HEK293T (cell line): ENCODE measurements at regions not wholly inside any gene's neighbourhood (a gene's known extent, or its start where the extent isn't known, plus 50 kb on each side); places are given as distances from the start of the nearest gene placed in this dataset.

Experiments
- CTCF ChIA-PET: fragments of 350-600 bp; formaldehyde crosslinking; extraction: SDS; loops from one replicate; lab custom pipeline; 2021; ENCODE audit warnings: antibody characterized with exemption, inconsistent platforms; lab: Yijun Ruan, JAX
- POLR2A ChIA-PET: fragments of 350-600 bp; formaldehyde crosslinking; extraction: SDS; loops from one replicate; lab custom pipeline; 2020; ENCODE audit warnings: antibody characterized with exemption, inconsistent platforms; lab: Yijun Ruan, JAX
- DNase-seq: peaks from one replicate; pipeline ENCODE4 v3.0.0; 2012; ENCODE audit warnings: mixed read lengths; ENCODE audit errors: extremely low spot score
- ARNT ChIP-seq: fragments of 450-650 bp; IDR thresholded peaks from 2 replicates; pipeline ENCODE4 v1.6.1; 2017; ENCODE audit warnings: mild to moderate bottlenecking
- BHLHE40 ChIP-seq: fragments of 450-650 bp; IDR thresholded peaks from 2 replicates; pipeline ENCODE4 v1.6.1; 2016; ENCODE audit warnings: mild to moderate bottlenecking, moderate library complexity, borderline replicate concordance
- CTBP1 ChIP-seq: fragments of 450-650 bp; IDR thresholded peaks from 2 replicates; pipeline ENCODE4 v1.6.1; 2016; ENCODE audit warnings: borderline replicate concordance
- ELF4 ChIP-seq: fragments of 450-650 bp; IDR thresholded peaks from 2 replicates; pipeline ENCODE4 v1.6.1; 2017; ENCODE audit warnings: antibody characterized with exemption
- FOXA1 ChIP-seq: fragments of 450-650 bp; IDR thresholded peaks from 2 replicates; pipeline ENCODE4 v1.6.1; 2016; ENCODE audit warnings: mild to moderate bottlenecking
- FOXK2 ChIP-seq: fragments of 450-650 bp; IDR thresholded peaks from 2 replicates; pipeline ENCODE4 v1.6.1; 2016; ENCODE audit warnings: mild to moderate bottlenecking
- FOXM1 ChIP-seq: fragments of 450-650 bp; IDR thresholded peaks from 2 replicates; pipeline ENCODE4 v1.6.1; 2017; ENCODE audit warnings: mild to moderate bottlenecking, borderline replicate concordance
- HDGF ChIP-seq: fragments of 450-650 bp; IDR thresholded peaks from 2 replicates; pipeline ENCODE4 v1.6.1; 2017; ENCODE audit warnings: antibody characterized with exemption, borderline replicate concordance
- L3MBTL2 ChIP-seq: fragments of 450-650 bp; conservative IDR thresholded peaks from 2 replicates; pipeline ENCODE4 v1.6.1; 2016; ENCODE audit warnings: mild to moderate bottlenecking
- LEF1 ChIP-seq: fragments of 450-650 bp; IDR thresholded peaks from 2 replicates; pipeline ENCODE4 v1.6.1; 2017; ENCODE audit warnings: mild to moderate bottlenecking, borderline replicate concordance
- NFRKB ChIP-seq: fragments of 450-650 bp; IDR thresholded peaks from 2 replicates; pipeline ENCODE4 v1.6.1; 2016; ENCODE audit warnings: mild to moderate bottlenecking, moderate library complexity
- SP1 ChIP-seq: fragments of 450-650 bp; IDR thresholded peaks from 2 replicates; pipeline ENCODE4 v1.6.1; 2017
- SUZ12 ChIP-seq: fragments of 450-650 bp; IDR thresholded peaks from 2 replicates; pipeline ENCODE4 v1.6.1; 2016; ENCODE audit warnings: mild to moderate bottlenecking
- TARDBP ChIP-seq: fragments of 450-650 bp; IDR thresholded peaks from 2 replicates; pipeline ENCODE4 v1.6.1; 2016
- ZNF384 ChIP-seq: fragments of 450-650 bp; IDR thresholded peaks from 2 replicates; pipeline ENCODE4 v1.6.1; 2016
- TF ChIP-seq, protein P1 (sequence below): fragments of 450-650 bp; IDR thresholded peaks from 2 replicates; pipeline ENCODE4 v1.6.1; 2016

GRCh38 chr13:53351021-53351420, 322.4 kb downstream of the OLFM4 start:
- ChIA-PET POLR2A (no interaction called here), CTCF (no interaction called here)
- TF ChIP-seq FOXA1: no peak
- TF ChIP-seq, protein P1, sequence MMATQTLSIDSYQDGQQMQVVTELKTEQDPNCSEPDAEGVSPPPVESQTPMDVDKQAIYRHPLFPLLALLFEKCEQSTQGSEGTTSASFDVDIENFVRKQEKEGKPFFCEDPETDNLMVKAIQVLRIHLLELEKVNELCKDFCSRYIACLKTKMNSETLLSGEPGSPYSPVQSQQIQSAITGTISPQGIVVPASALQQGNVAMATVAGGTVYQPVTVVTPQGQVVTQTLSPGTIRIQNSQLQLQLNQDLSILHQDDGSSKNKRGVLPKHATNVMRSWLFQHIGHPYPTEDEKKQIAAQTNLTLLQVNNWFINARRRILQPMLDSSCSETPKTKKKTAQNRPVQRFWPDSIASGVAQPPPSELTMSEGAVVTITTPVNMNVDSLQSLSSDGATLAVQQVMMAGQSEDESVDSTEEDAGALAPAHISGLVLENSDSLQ: peak; percentile 50; the same call in 1 of the 2 replicates
- no peak for TF ChIP-seq SUZ12

GRCh38 chr13:53357582-53357981, 329.0 kb downstream of the OLFM4 start:
- ChIA-PET POLR2A (no interaction called here), CTCF (no interaction called here)
- no peak for DNase-seq
- TF ChIP-seq BHLHE40: no peak
- TF ChIP-seq SUZ12: no peak

More at GRCh38 chr13:53351021-53351420, 322.4 kb downstream of the OLFM4 start:
- DNase-seq: no peak

DNA sequence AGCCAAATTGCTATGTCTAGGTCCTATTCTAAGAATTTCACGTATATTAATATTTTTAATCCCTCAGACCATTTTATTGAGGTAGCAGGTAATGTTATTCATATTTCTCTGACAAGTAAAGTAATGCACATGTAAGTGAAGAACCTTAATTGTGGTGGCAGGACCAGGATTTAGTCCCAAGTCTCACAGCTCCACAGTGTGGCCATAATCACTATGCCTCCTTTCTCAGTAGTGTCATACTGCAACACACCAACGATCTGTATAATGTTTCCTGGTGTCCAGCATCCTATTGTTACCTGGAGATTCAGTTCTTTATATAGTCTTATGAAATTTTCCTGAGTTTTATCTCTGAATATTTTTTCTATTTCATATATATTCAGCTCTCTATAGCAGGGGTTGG, 340.3 kb downstream of the OLFM4 start:
- ChIA-PET POLR2A (no interaction called here), CTCF (no interaction called here)
- DNase-seq: no peak
- TF ChIP-seq ELF4 (no peak), CTBP1 (no peak), ZNF384 (no peak), BHLHE40 (no peak), SUZ12 (no peak)

- CTCF ChIA-PET: no interaction called here
- POLR2A ChIA-PET: no interaction called here
- no peak for DNase-seq
- TF ChIP-seq TARDBP (no peak), SUZ12 (no peak), FOXK2 (no peak), CTBP1 (no peak), L3MBTL2 (no peak), FOXA1 (no peak), ARNT (no peak), SP1 (no peak), HDGF (no peak), ELF4 (no peak), NFRKB (no peak)
These were observed 350.9 kb downstream of the OLFM4 start for GRCh38 chr13:53379485-53379884.

GRCh38 chr13:53382008-53382407, 353.4 kb downstream of the OLFM4 start:
- ChIA-PET CTCF (no interaction called here), POLR2A (no interaction called here)

DNA sequence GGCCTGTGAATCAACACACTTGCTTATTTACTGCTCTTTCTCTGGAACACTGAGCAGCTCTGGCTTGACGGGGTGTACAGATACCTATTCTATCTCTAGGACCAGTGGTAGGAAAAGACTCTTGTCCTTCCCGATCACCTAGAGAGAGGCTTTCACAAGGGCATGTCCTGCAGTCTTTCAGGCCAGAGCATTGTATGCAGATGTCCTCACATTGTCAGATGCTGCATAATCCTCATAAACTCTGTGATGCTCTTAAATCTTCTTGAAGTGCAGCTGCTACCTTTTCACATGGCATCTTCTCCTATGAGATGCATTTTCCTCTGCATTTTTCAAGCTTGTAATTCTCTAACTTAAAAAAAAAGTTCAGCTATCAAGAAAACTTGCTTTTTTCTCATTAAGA, 369.4 kb downstream of the OLFM4 start:
- POLR2A ChIA-PET: no interaction called here
- DNase-seq: no peak
- no peak for TF ChIP-seq ELF4
- TF ChIP-seq SP1: no peak
- TF ChIP-seq L3MBTL2: no peak
- TF ChIP-seq BHLHE40: no peak
- TF ChIP-seq FOXK2: no peak
- TF ChIP-seq ZNF384: no peak
- TF ChIP-seq FOXA1: no peak
- no peak for TF ChIP-seq ARNT
- TF ChIP-seq, protein P1: no peak
- no peak for TF ChIP-seq CTBP1
- TF ChIP-seq HDGF: no peak
- no peak for TF ChIP-seq SUZ12
- TF ChIP-seq FOXM1: no peak
- no peak for TF ChIP-seq LEF1
- no peak for TF ChIP-seq TARDBP
- TF ChIP-seq NFRKB: no peak

More at GRCh38 chr13:53382008-53382407, 353.4 kb downstream of the OLFM4 start:
- DNase-seq: no peak
- no peak for TF ChIP-seq TARDBP
- no peak for TF ChIP-seq NFRKB
- no peak for TF ChIP-seq FOXM1
- TF ChIP-seq BHLHE40: no peak
- no peak for TF ChIP-seq SP1
- TF ChIP-seq, protein P1: no peak
- TF ChIP-seq SUZ12: no peak
- TF ChIP-seq ZNF384: no peak
- TF ChIP-seq LEF1: no peak
- TF ChIP-seq L3MBTL2: no peak
- no peak for TF ChIP-seq ARNT
- TF ChIP-seq HDGF: no peak
- no peak for TF ChIP-seq CTBP1
- TF ChIP-seq FOXA1: no peak
- TF ChIP-seq ELF4: no peak
- TF ChIP-seq FOXK2: no peak

GRCh38 chr13:53405616-53406015, 377.0 kb downstream of the OLFM4 start:
- TF ChIP-seq LEF1 (no peak), FOXA1 (no peak), CTBP1 (no peak), NFRKB (no peak), HDGF (no peak)
- CTCF ChIA-PET: no interaction called here
- no peak for DNase-seq
- POLR2A ChIA-PET: no interaction called here

More for the DNA sequence above, 369.4 kb downstream of the OLFM4 start:
- CTCF ChIA-PET: no interaction called here
